ENCODE measurements at regions not wholly inside any gene's neighbourhood (a gene's known extent, or its start where the extent isn't known, plus 50 kb on each side); places are given as distances from the start of the nearest gene placed in this dataset.

- no peak for TF ChIP-seq CTBP1 (IDR thresholded peaks at IDR 0.05; ENCODE audit: borderline replicate concordance)
- no peak for TF ChIP-seq ELF4 (IDR thresholded peaks at IDR 0.05)
- TF ChIP-seq BHLHE40 (IDR thresholded peaks at IDR 0.05; ENCODE audit: borderline replicate concordance): no peak
- no peak for TF ChIP-seq FOXA1 (IDR thresholded peaks at IDR 0.05)
- no peak for TF ChIP-seq HDGF (IDR thresholded peaks at IDR 0.05; ENCODE audit: borderline replicate concordance)
- TF ChIP-seq PKNOX1 (IDR thresholded peaks at IDR 0.05): no peak
- no peak for TF ChIP-seq ZNF384 (IDR thresholded peaks at IDR 0.05)
- TF ChIP-seq ARNT (IDR thresholded peaks at IDR 0.05): no peak
- no peak for TF ChIP-seq SP1 (IDR thresholded peaks at IDR 0.05)
- TF ChIP-seq FOXK2 (IDR thresholded peaks at IDR 0.05): no peak
- no peak for TF ChIP-seq LEF1 (IDR thresholded peaks at IDR 0.05; ENCODE audit: borderline replicate concordance)
- TF ChIP-seq SUZ12 (IDR thresholded peaks at IDR 0.05): no peak
- no peak for TF ChIP-seq NFRKB (IDR thresholded peaks at IDR 0.05)
- no peak for TF ChIP-seq L3MBTL2 (conservative IDR thresholded peaks at IDR 0.05)
- TF ChIP-seq TARDBP (IDR thresholded peaks at IDR 0.05): no peak
- no peak for TF ChIP-seq FOXM1 (IDR thresholded peaks at IDR 0.05; ENCODE audit: borderline replicate concordance)
- no peak for DNase-seq (ENCODE audit: extremely low spot score)
- ChIA-PET CTCF (no interaction called here), POLR2A (no interaction called here)
Observed at GRCh38 chr1:184810735-184811343, 56.2 kb upstream of the EDEM3 start.

GRCh38 chr1:184806296-184806721, 51.7 kb upstream of the EDEM3 start:
- ChIA-PET CTCF (interaction anchor here (0.9 to 3.8 kb wide), 5 partner anchors 176 to 874 kb away, joined by 3 to 25 read pairs (median 4); no protein-coding TSS in a partner anchor), POLR2A (no interaction called here)
- no peak for DNase-seq (ENCODE audit: extremely low spot score)
- TF ChIP-seq BHLHE40 (IDR thresholded peaks at IDR 0.05; ENCODE audit: borderline replicate concordance): no peak
- TF ChIP-seq ZNF384 (IDR thresholded peaks at IDR 0.05): no peak
- TF ChIP-seq CTBP1 (IDR thresholded peaks at IDR 0.05; ENCODE audit: borderline replicate concordance): no peak
- TF ChIP-seq FOXM1 (IDR thresholded peaks at IDR 0.05; ENCODE audit: borderline replicate concordance): no peak
- no peak for TF ChIP-seq PKNOX1 (IDR thresholded peaks at IDR 0.05)
- no peak for TF ChIP-seq ELF4 (IDR thresholded peaks at IDR 0.05)
- no peak for TF ChIP-seq L3MBTL2 (conservative IDR thresholded peaks at IDR 0.05)
- TF ChIP-seq NFRKB (IDR thresholded peaks at IDR 0.05): no peak
- TF ChIP-seq LEF1 (IDR thresholded peaks at IDR 0.05; ENCODE audit: borderline replicate concordance): no peak
- no peak for TF ChIP-seq SUZ12 (IDR thresholded peaks at IDR 0.05)
- no peak for TF ChIP-seq FOXA1 (IDR thresholded peaks at IDR 0.05)
- TF ChIP-seq TARDBP (IDR thresholded peaks at IDR 0.05): no peak
- no peak for TF ChIP-seq ARNT (IDR thresholded peaks at IDR 0.05)
- TF ChIP-seq SP1 (IDR thresholded peaks at IDR 0.05): no peak
- TF ChIP-seq FOXK2 (IDR thresholded peaks at IDR 0.05): no peak
- TF ChIP-seq HDGF (IDR thresholded peaks at IDR 0.05; ENCODE audit: borderline replicate concordance): no peak

- TF ChIP-seq PKNOX1 (IDR thresholded peaks at IDR 0.05): peak; percentile 33; the same call in 1 of the 2 replicates
- no peak for TF ChIP-seq SP1 (IDR thresholded peaks at IDR 0.05)
- ChIA-PET POLR2A (interaction anchor here (1.1 kb wide), 1 partner anchor 177 kb away, joined by 3 read pairs; no protein-coding TSS in a partner anchor), CTCF (interaction anchor here (0.6 to 3.8 kb wide), 13 partner anchors 11 to 875 kb away, joined by 3 to 25 read pairs (median 4); no protein-coding TSS in a partner anchor)
Observed at GRCh38 chr1:184805667-184806295, 51.1 kb upstream of the EDEM3 start.

More at GRCh38 chr1:184805667-184806295, 51.1 kb upstream of the EDEM3 start:
- peak; percentile 92 for DNase-seq (ENCODE audit: extremely low spot score)

Measured in HEK293T (cell line).